Stimulated activated CD4-positive, alpha-beta T cell treated with anti-CD3 and anti-CD28 coated beads, Interleukin-4, amount 100 ng/mL, for 1 hour (primary cell): ENCODE measurements at regions not wholly inside any gene's neighbourhood (a gene's known extent, or its start where the extent isn't known, plus 50 kb on each side); places are given as distances from the start of the nearest gene placed in this dataset.

ENCODE experiments used
- DNase-seq: peaks from one replicate; pipeline ENCODE4 v3.0.0-alpha.2; 2020

DNA sequence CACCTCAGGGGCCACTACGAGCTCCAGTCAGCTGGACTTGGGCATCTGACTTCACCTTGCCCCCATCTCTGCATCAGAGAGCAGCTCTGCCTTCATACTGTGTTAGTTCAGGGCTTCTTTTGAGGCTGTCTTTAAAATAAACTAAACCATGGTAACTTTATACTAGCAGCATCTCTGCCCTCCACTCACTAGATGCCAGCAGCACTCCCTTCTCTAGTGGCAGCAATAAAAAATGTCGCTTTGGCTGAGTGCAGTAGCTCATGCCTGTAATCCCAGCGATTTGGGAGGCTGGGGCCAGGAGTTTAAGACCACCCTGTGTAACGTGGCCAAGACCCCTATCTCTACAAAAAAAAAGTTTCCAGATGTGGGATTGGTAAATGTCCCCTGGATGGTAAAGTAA lies 584.4 kb downstream of the INHBA start:
- DNase-seq: no peak

DNA sequence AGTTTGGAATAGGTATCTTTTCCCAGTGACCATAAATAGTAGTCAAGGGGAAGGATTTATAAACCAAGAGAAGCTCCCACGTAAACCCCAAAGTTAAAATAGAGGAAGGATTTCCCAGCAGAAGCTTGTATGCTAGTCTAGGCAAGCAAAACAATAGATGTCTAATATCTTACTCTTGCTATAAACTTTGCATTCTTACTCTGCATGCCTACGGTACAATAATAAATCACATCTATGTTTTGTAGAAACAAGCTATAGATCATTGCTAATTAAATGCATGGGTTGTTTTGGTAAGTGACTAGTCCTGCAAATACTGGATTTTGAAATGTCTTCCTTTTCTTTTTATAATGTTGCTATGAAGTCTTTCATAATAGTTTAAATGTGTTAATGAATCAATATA lies 585.5 kb downstream of the INHBA start:
- no peak for DNase-seq

DNA sequence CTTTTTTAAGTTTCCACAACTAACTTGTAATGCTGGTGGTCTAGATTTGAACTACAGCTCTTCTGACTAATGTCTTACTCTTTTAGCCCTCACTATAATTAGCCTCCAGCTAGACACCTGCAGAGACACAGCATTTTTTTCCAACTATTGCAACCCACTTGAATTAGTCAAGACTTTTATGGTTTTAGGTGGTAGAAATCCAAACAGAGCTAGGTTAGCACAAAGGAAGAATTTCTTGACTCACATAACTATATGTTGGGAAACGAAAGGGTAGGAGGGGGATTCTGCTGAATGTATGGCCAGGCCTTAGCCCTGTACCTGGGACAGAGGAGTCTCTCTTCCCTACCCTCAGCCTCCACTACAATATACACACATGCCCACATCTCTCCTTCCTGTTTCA lies 586.1 kb downstream of the INHBA start:
- DNase-seq: no peak

DNA sequence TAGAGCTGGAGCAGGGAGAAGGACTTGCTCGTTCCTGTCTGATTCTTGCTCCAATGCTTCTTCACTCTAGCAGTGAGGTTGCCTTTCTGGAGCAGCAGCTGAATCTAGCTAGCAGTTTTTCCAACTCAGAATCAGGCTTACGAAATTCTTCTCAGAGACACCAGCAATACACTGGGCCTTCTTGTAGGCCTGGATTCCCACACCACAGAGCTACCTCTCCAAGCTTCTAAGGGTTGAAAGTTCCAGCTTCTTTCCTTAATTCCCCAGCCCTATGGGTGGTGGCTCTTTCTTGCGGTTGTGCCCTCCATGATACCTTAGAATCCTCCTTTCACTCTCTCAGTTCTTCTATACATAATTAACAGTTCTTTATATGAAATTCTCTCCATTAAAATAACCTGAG lies 586.6 kb downstream of the INHBA start:
- DNase-seq: no peak

DNA sequence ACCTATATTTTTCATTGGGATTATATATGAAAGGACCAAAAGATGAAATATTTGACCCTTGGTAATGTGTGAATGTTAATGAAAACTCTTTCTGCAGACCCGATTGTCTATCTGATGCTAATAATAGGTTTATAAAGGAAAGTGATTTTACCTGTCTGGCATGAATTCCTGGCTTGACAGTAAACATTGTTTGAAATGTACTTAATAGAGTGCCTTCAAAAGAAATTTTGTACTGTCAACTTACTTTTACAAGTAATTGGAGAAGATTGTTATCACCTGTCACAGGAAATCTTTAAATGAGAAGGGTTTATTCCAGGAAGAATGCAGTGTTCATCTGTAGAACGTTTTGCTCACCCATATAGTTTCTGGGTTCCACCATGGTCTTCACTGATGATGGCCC lies 588.2 kb downstream of the INHBA start:
- no peak for DNase-seq

DNA sequence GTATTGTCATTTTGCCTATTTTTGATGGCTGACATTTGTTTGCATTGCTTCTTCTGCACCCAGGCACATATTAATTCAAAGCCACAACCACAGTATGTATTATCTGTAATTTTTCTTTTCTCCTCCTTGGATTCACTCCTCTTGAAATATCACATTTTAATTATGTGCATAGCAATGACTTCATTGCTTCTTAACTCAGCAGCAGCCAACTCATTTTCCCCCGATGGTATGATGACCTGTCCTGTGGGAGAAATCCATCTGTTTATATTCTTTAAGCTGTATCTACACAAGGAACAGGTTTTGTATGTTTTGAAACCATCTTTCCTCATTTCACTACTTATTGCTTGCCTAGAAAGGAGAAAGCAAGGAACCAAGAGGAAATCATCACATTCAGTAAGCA lies 588.8 kb downstream of the INHBA start:
- DNase-seq: no peak

DNA sequence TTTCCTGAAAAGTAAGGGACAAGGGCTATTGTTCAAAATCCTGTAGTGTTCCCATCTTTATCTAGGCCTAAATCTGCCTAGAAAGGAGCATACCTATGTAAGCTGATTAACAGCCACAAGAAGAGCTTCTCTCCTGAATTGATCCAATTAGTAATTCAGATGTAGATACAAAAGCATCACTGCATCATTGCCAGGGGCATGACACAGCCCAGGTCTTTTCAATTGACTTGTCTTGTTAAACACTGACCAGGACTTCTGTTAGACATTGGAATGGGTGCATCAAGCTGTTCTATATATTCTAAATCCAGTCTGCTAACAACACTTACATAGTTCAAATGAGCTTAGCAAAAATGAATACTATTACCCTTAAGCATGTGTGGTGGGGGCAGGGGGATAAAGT lies 589.2 kb downstream of the INHBA start:
- DNase-seq: no peak

DNA sequence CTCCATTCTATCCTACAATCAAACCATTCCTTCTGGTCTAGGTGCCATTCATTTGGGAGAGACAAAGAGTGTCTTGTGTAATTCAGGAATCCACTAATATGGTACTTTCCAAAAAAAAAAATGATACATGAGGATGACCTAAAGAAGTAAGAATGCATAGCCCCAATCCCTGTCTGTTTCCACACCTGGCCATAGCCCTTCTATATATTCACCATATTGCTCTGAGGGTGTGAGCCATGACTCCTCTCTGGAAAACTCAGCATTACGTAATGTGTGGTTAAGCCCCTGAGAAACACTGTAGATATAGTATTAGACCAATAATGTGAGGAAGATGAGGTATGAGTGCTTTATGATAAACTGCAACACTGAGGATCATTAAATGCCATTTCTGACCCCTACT lies 592.7 kb downstream of the INHBA start:
- no peak for DNase-seq

DNA sequence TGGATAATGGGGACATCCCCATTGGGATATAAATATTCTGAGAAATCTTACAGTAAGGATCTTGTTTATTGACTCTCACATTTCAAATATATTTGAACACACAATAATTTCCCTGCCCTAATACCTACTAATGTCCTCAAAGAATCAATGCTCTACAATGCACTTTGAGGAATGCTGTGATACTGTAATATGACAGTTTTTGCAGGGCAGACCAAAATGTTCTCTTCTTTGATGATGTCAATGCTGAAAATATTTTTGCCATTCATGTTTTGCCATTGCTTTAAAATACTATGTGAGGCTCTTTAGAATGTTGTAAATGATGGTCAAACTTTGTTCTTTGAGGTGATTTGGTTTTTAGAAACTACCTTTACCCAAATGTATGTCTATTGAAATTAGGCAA lies 594.1 kb downstream of the INHBA start:
- no peak for DNase-seq

DNA sequence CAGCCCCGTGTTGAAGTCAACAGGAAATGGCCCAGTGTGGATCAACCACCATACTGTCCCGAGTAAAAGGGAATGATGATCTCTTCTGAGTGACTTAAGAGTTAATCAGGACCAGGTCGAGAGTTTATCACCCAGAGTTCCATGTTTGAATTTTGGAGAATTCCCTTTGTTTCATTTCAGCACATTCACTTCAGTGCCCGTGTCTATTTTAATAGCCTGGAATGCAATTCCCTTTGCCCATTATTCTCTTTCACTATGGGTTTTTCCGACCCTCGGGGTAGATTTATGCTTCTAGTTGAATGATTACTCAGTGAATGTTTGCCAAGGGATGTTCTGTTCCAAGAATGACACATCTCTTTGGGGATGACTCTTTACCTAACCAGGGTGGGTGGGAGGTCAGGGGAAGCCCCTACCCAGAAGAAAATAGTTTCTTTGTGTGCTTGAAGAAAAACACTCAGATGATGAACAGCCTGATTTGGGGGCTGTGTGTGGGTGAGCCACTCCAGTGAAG lies 594.9 kb downstream of the INHBA start:
- DNase-seq: no peak

DNA sequence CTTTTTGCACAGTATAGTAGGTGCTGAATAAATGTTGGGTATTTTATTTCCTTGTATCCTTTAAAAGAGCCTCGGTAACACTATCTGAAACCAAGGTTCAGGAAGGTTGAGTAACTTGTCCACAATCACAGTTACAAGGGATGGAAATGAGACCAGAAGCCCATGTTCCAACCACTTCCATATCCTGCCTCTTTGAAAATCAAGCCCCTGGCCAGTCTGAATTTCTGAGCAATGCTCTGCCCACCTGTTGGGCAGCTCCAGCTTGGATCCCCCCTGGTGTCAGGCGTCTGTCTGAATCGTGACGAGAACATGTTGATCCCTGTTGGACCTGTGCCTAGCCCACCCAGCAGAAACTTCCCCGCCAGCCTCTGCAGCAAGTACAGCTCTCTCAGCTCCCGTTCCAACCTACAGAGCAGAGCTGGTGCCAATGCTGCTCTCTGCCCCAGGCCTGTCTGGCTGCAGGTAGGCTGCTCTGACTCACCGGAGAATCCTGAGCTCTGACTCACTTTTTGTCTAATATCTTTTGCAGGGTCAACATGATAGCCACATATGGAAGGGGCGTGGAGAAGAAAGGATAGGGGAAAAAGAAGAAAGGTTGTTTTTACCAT lies 595.5 kb downstream of the INHBA start:
- DNase-seq: no peak

DNA sequence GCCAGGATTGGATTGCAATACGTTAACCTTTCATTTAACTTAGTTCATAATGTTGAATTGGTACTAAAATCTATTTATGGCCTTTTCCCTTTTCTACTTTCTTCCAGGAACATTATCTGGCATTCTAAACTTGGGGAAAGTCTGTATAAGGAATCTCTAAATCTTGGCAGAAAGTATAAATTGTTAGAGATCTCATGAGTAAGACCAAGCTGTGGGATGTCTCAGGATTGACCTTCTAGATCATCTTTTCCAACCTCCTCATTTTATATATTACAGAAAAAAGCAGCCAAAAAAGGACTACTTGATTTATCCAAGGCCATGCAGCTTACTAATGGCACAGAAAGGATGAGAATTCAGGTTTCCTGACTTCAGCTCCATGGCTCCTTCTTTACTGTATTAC lies 598.3 kb downstream of the INHBA start:
- DNase-seq: no peak

DNA sequence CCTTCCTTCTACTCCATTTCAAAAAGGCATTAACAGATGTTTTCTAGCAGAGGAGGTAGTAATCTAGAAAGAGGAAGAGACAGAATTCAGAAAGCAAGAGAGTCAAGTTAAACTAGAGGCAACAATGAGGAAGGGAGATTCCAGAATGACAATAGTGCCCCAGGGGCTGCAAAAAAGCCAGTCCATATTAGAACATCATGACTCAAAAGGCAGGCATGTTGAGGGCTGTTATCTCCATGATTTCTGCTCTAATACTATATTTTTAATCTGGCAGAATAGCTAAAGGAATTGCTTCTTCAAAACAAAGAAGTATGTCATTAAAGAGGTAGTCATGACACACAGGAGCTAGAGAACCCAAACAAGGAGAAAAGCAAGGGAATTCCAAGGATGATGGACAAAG lies 599.6 kb downstream of the INHBA start:
- no peak for DNase-seq

DNA sequence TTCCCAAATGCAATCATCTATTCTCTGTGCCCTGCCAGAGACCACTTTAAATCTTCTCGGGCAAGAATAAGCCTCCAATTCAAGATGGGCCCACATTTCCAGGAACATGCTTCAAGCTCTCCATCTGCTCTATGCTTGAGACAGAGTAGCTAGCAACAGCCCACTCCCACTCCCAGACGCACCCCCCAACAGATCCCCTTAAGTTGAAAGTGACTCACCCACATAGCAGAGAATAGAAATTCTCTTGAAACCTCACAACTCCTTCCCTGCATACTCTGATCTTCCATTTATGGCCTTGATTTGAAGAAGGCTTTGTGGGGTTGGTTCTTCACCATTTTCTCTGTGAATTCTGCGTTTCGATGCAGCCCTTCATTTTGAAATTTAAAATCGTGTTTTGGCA lies 604.0 kb downstream of the INHBA start:
- DNase-seq: no peak

DNA sequence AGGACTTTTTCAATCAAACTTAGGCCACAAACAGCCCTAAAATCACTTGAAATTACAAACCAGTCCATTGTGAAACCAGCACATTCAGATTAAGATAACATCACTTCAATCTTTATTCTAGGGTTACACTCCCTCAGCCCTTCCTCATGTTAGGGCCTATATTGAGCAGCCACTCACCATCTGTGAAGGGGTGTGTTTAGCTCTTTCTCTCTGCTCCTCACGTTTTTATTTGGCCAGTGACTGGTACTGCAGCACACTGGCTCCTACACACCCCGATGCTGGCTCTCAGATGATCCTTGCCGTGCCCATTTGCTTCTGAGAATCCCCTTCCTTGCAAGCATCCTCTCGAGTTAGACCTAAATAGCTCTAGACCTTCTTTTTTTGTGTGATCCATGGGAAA lies 604.5 kb downstream of the INHBA start:
- DNase-seq: no peak

DNA sequence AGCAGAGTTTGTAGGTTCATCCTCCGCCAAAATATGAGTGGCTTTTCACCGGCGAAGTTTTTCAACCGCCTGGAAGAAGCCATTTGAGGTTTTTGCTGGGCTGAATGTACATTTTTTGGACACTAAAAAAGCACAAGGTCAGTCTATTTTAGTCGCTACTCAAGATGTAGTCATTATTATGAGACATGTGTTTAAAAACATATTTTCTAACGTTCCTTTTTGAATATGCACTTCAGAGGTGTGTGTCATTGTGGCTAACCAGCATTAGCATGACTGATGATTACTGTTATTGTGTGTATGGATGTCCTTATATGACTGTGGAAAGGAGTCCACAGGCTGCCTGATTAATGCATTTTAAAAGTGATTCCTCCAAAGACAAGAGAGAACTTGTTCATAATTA lies 605.4 kb downstream of the INHBA start:
- no peak for DNase-seq

DNA sequence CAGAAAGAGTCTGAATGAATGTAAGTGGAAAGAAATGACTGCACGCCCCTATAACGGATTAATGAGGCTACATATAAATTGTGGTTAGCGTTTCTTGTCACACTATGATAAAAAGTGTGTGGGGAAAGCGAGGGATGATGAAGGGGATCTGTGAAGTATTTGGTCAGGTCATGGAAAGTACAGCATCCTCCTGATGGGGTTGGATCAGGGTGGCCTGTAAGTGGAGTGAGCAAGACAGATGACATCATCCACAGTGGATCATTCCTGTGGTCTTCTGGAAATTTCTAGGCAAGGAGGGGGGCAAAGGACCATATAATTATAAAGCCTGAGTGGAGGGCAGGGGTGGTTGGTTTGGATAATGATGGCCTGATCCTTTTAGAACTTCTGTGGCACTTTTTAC lies 606.0 kb downstream of the INHBA start:
- DNase-seq: no peak

DNA sequence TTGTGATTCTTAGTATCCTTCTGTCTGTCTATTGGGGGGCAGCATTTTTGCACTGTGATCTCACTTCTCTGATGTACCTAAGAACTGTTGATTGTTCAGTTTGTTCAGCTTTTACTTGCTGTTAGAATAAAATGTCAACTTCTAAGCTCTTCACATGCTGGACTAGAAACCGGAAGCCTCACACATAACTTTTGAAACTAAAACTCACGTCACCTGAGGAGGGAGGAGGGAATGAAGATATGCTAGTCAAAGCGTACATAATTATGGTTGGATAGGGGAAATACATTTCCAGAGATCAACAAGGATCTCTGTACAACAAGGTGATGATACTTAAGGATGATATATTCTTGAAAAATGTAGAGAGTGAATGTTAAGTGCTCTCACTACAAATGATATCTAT lies 609.7 kb downstream of the INHBA start:
- no peak for DNase-seq

DNA sequence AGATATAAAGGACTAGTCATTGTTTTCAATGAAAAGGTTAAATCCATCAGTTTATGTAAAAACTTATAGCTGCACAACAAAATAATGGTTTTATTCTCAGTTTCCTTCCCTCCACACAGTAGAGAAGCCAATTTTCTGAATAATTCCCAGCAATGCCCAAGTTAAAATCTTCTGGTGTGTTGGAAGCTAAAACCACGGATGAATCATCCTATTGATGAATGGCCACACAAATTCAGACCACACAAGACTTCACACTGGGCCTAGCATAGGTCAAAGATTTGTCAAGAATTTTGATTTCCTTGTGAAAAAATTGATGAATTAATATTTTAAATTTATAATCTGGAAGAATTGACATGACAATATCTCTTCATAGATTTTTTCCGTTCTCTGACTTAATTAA lies 617.6 kb downstream of the INHBA start:
- no peak for DNase-seq

DNA sequence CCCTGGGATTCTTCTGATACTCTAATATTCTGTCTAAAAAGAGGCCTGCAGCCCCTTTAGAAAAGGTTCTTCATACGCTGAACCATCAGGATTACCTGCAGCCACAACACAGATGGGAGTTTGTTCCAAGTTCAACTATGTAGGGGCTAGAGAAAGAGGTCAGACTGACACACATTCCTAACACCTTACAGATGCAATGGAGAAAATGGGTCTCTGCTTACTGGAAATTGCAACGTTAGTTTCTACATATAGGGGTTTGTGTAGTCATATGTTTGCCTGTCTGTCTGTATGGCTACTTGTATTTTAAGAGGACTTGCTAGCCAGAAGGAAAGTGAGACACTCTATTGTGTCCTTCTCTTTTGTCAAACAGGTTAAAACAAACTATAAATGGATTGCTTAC lies 618.5 kb downstream of the INHBA start:
- DNase-seq: no peak

DNA sequence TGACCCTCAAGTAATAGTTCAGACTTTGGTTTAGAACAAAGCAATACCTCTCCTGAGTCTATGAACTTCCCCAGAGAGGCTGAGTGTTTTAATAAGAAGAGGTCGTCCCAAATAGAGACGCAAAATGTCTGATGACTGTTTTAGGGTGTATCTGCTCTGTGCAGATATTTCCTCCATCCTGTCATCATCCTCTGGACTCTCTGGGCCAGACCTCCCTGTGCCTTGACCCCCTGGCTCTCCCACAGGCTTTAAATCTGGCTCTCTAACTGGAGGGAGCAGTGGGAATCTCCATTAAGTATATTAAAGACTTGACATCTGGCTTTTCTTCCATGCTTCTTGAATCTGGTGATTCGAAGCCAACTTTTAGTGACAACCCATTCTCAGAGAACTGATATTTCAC lies 633.3 kb downstream of the INHBA start:
- DNase-seq: no peak

DNA sequence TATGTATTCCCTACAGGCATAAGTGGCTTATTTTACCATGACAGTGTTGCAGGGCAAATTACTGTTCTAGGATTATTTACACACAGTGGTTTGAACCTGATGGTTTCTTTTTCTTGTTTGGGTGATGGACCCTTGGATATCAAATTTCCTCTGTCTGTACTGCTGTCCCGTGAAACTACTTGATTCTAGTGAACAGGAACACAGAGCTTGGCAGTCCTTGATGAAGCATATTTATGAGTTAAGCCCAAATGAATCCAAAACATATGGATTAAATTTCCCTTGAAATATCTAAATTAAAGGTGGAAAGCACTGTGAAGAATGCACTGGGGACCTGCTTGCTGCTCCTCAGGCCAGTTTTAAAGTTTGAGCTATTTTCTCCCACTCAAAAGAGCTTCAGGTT lies 635.3 kb downstream of the INHBA start:
- no peak for DNase-seq

DNA sequence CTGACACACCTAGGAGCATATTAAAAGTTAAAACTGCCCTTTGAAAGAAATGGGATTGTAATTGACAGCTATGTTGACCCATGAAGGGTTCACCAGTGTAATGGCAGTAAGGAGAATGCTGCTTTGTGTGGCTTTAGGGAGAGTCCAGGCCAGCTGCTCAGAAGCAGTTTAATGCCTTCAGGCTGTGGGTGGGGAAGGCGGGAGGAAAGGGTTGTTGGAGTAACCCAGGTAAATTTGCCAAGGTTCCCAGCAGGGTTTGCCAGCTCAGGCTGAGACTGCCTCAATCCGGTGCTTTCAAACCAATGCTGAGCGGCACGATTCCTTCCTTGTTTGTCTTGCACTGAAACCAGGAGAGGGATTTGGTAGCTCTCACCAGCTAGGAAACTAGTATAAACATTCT lies 637.2 kb downstream of the INHBA start:
- no peak for DNase-seq

DNA sequence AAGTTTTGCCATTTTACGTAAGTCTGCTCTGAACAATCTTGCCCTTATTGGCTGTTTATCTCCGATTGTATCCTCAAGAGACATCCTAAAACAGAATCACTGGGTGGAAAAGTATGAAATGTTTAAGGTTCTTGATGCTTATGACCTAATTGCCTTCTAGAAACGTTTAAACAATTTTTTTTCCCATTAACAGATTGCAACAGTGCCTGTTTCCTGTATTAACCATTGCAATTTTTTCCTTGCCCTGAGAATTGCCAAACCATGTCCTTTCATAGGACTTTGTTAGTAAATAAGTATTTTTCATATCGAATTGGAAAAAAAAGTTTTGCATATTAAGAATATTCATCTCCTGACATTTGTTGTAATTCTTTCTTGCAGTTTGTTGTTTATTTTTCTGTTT lies 639.8 kb downstream of the INHBA start:
- no peak for DNase-seq

DNA sequence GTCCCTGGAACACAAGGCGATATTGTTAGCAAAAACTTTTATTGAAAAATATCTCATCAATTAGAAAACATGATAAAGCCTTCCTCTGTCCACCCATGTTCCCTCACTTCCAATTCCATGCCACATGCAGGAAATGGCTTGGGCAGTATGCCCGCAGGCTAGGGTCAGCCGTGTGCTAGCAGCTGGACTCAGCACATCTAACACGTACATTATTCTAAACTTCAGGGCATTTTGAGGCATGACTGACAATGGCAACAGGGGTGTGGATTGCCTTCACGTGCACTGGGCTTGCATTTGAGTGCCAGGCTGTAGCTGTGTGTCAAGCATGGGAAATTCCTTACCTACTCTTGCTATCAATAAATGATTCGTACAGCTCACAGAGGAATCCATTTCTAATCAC lies 642.1 kb downstream of the INHBA start:
- no peak for DNase-seq

DNA sequence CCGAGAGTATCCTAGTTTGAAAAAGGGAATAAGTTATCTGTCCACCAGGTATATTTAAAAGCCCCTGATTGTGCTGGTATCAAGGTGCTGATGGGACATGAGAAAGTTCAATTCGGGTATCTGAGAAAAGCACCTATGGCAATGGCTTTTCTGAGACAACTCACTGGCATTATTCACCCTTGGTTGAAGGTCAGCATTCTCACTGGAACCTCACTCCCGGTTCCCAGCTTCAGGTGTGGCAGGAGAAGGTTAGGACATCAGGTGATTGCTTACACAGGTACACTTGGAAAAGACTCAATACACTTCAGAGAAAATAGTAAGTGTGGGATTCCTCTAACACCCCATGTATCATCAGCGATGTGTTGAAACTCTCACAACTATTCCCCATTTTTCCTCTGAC lies 643.1 kb downstream of the INHBA start:
- DNase-seq: no peak
